ENCODE measurements at regions not wholly inside any gene's neighbourhood (a gene's known extent, or its start where the extent isn't known, plus 50 kb on each side); places are given as distances from the start of the nearest gene placed in this dataset.

GRCh38 chr9:79798450-79798849 lies 226.7 kb downstream of the TLE4 start:
- TF ChIP-seq CTCF (IDR thresholded peaks at IDR 0.05) (no peak), POLR2A (IDR thresholded peaks at IDR 0.05) (no peak)

Measured in sigmoid colon (tissue), 3 donors.